Erythroblast (primary cell): ENCODE measurements at regions not wholly inside any gene's neighbourhood (a gene's known extent, or its start where the extent isn't known, plus 50 kb on each side); places are given as distances from the start of the nearest gene placed in this dataset.
"Not testable (repeated sequence)": the region's sequence is repeated elsewhere in the genome, so short reads cannot be mapped to it uniquely, and the experiment has no call there.

Experiments
- DNase-seq, 2 experiments: peaks; one replicate each; lab custom pipeline; 2025; lab: John Stamatoyannopoulos, UW
- GATA1 ChIP-seq: IDR thresholded peaks from 2 replicates; pipeline ENCODE4 v1.6.1; 2011; ENCODE audit warnings: low read depth, mild to moderate bottlenecking, control low read depth, low read length, moderate library complexity
- POLR2A ChIP-seq: IDR thresholded peaks from 2 replicates; pipeline ENCODE4 v1.6.1; 2011; ENCODE audit warnings: mild to moderate bottlenecking, low read length

DNA sequence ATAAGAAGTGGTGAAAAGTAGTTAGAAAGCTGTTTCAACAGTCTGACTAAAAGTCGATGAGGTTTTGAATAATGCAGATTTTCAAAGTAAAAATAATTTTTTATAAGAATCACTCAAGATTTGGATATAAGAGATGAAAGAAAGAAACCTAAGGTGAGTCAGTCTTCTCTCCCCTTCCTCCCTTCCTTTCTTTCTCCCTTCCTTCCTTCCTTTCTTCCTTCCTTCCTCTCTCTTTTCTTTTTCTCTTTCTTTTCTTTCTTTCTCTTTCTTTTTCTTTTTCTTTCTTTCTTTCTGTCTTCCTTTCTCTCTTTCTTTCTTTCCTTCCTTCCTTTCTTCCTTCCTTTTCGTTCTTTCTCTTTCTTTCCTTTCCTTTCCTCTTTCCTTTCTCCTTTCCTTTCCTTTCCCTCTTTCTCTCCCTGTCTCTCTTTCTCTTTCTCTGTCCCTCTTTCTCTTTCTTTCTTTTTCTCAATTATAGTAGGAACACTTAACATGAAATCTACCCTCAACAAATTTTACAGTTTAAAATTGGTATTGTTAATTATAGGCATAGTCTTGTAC lies 308.6 kb downstream of the ARL4A start:
- TF ChIP-seq POLR2A (no peak), GATA1 (no peak)
- DNase-seq = no peak

- no peak for TF ChIP-seq GATA1
- TF ChIP-seq POLR2A = no peak
- no peak for DNase-seq
Observed at GRCh38 chr7:13007331-13007730, 319.9 kb downstream of the ARL4A start.

DNA sequence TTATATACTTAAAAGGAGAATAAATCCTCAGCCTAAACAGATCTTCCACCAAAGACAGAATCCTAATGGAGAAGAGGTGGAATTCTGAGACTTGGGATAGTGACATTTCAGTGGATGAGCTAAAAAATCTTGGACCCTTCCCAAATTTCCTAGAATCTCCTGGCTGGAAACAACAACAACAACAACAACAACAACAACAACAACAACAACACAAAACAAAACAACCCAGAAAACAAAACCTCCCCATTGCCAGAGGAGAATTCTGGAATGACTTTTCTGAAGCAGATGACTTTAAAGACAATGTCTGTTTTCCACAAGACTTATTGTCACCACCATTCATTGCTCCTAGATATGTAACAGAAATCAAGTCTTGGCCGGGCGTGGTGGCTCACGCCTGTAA lies 322.1 kb downstream of the ARL4A start:
- no peak for TF ChIP-seq POLR2A
- TF ChIP-seq GATA1 = no peak
- no peak for DNase-seq

GRCh38 chr7:13014011-13014410 lies 326.6 kb downstream of the ARL4A start:
- DNase-seq = no peak

DNA sequence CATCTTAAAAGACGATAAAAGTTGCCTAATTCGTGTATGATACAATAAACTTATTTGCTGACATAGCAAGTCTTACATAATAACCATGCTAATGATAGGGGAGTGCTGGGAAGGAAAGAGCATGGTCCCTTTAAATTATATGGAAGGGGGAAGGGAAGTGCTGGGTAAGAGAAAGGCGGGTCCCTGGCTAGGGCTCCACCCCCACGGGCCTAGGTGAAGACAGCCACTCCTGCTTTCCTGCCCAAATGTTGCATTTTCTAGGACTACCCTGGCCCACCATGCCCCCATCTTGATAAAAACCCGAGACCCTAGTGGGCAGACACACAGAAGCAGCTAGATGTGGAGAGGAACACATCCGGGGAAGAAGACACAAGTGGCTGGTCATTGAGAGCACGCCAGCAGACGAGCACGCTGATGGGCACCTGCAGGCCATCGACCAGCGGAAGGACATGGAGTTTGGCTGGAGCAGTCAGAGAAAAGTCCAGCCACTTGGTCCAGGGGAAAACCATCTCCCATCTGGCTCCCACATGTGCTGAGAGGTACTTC lies 328.7 kb downstream of the ARL4A start:
- TF ChIP-seq GATA1 (no peak), POLR2A (no peak)
- DNase-seq = no peak

More at GRCh38 chr7:13014011-13014410, 326.6 kb downstream of the ARL4A start:
- TF ChIP-seq GATA1 (no peak), POLR2A (no peak)

- no peak for DNase-seq
Observed at GRCh38 chr7:13016592-13017332, 329.3 kb downstream of the ARL4A start.

DNA sequence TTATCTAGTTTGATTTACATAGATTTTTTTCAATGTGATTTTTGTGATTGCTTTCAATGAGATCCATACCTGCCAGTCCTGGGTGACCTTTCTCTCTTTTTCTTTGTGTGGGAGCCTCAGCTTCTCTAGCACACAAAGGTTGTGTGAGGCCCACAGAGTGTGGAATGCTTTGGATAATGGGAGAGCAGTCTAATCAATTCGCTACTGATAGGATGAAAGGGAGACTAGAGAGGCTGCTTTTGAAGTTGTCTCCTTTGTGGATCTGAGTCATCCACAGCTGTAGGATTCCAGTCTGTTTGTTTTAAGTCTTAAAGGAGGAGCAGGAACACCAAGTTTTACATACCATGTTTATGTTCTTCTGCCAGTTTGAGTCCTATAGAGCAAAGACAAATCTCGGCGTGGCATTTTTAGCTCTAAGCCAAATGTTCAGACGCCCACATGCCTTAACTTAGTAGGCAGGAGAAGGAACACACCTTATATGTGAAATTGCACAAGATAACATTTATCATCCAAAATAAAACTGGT lies 330.0 kb downstream of the ARL4A start:
- TF ChIP-seq GATA1 (no peak), POLR2A (no peak)
- DNase-seq = no peak

More at GRCh38 chr7:13016592-13017332, 329.3 kb downstream of the ARL4A start:
- TF ChIP-seq POLR2A (no peak), GATA1 (no peak)

GRCh38 chr7:13017881-13018280 lies 330.4 kb downstream of the ARL4A start:
- no peak for DNase-seq
- no peak for TF ChIP-seq POLR2A
- TF ChIP-seq GATA1 = no peak

DNA sequence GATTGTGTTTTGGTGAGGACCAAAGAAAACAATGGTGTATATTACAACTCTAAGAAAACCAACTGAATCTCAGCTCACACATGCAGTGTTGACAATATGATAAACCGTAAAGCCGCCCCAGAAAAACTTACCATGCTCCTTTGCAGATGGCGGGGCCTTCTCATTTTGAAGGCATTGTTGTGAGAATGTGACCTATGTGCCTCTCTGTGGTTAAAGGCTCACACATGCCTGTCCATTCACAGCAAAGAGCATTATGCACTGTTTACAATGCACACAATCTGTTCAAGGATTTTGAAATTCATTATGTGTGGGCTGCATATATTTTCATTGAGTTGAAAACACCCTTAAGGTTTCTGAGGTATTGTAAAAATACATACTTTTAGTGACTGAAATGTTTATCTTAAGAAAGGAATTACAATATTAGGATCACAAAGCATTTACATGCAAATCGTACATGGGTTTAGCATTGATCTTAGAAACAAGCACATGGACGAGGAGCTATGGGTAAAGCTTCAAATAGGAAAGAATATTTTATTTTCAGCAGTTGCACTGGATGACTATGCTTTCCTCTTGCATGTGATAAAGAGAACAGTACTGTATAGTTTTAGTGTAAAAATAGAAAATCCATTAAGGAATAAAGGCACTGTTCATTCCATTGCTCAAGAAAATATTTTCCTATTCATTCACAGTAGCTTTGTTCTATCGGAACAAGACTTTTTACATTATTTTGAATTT lies 334.3 kb downstream of the ARL4A start:
- TF ChIP-seq GATA1 = no peak
- no peak for TF ChIP-seq POLR2A
- no peak for DNase-seq

- no peak for TF ChIP-seq GATA1
- TF ChIP-seq POLR2A = no peak
- DNase-seq = no peak
Observed at GRCh38 chr7:13024121-13024674, 336.8 kb downstream of the ARL4A start.

DNA sequence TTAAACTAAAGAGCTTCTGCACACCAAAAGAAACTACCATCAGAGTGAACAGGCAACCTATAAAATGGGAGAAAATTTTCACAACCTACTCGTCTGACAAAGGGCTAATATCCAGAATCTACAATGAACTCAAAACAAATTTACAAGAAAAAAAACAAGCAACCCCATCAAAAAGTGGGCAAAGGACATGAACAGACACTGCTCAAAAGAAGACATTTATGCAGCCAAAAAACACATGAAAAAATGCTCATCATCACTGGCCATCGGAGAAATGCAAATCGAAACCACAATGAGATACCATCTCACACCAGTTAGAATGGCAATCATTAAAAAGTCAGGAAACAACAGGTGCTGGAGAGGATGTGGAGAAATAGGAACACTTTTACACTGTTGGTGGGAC lies 337.6 kb downstream of the ARL4A start:
- not testable (repeated sequence) for DNase-seq

DNA sequence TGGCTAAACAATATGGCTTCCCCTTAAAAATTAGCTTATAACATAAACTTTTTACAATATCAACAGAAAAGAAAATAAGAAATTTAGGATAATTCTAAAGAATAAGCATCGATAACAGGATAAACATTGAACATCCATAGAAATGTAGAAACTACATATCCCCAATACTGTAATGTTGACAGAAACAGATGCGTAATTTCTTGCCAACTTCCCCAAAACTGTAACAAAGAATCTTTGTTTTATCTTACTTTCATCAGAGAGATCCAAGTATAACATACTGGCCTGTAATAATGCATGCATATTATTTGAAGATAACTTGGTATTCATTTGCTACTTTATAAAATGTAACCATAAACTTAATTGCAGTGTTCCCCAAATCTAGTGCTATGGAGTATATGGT lies 339.9 kb downstream of the ARL4A start:
- TF ChIP-seq POLR2A = no peak
- no peak for TF ChIP-seq GATA1

GRCh38 chr7:13028036-13028824 lies 340.8 kb downstream of the ARL4A start:
- no peak for DNase-seq
- TF ChIP-seq GATA1 (no peak), POLR2A (no peak)

More for the DNA sequence above, 339.9 kb downstream of the ARL4A start:
- DNase-seq = no peak
